Lower leg skin (tissue), 4 donors: ENCODE measurements at regions not wholly inside any gene's neighbourhood (a gene's known extent, or its start where the extent isn't known, plus 50 kb on each side); places are given as distances from the start of the nearest gene placed in this dataset.
"Not testable (repeated sequence)": the region's sequence is repeated elsewhere in the genome, so short reads cannot be mapped to it uniquely, and the experiment has no call there.

Experiments
- DNase-seq, 2 donors: peaks; one replicate each; pipeline ENCODE4 v3.0.0-alpha.2; 2019; ENCODE audit warnings: low spot score in 2 of 2
- H3K4me3 ChIP-seq: fragments of 200-600 bp; sonication (generic); 2 replicates; pipeline ENCODE4 v1.5.1; 2017; ENCODE audit warnings: mild to moderate bottlenecking, low read depth; ENCODE audit not compliant: poor library complexity, severe bottlenecking
- POLR2A ChIP-seq, 2 donors: fragments of 450-650 bp; IDR thresholded peaks; one replicate each; pipeline ENCODE4 v1.6.1; 2016 to 2017; ENCODE audit warnings: antibody characterized with exemption in 2 of 2, mild to moderate bottlenecking in 1 of 2, moderate library complexity in 1 of 2
- WGBS, 2 donors: methylation state at CpG; one replicate each; pipeline ENCODE4 v1.1.5; 2018; 5-methylcytosine and 5-hydroxymethylcytosine counted together
- intact Hi-C: fragments of 100-400 bp; cut with DNase I; formaldehyde crosslinking; loops from one replicate; pipeline ENCODE4 v1.15.0; 2023; ENCODE audit warnings: low total_unique reads
- TF ChIP-seq, protein P1 (sequence below), 3 donors: fragments of 450-650 bp; IDR thresholded peaks; one replicate each; pipeline ENCODE4 v1.5.1; 2016; ENCODE audit warnings: antibody characterized with exemption in 3 of 3, mild to moderate bottlenecking in 3 of 3, moderate library complexity in 2 of 3

DNA sequence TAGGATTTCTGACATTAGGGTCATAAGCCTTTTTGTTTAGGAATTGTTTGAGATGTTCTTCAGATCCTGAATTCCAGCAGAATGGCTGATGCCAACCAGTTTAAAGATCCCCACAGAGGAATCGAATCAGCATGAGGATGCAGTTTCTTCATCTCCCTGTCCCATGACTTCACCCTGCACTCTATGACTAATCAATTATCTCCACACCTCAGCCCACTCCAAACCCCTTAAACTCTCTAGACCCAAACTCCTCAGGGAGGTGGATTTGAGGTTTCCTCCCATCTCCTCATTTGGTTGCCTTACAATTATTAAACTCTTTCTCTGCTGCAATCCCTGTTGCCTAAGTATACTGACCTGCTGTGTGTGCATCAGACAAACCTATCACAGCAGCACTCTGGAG, 86.5 kb upstream of the CRY1 start:
- intact Hi-C loops, result no loop called here
- no peak for DNase-seq
- H3K4me3 ChIP-seq, result no peak overlapping the region
- 50 to 60% methylated on average over 1 of the region's 1 CpG for WGBS, 2 donors
- TF ChIP-seq, protein P1, sequence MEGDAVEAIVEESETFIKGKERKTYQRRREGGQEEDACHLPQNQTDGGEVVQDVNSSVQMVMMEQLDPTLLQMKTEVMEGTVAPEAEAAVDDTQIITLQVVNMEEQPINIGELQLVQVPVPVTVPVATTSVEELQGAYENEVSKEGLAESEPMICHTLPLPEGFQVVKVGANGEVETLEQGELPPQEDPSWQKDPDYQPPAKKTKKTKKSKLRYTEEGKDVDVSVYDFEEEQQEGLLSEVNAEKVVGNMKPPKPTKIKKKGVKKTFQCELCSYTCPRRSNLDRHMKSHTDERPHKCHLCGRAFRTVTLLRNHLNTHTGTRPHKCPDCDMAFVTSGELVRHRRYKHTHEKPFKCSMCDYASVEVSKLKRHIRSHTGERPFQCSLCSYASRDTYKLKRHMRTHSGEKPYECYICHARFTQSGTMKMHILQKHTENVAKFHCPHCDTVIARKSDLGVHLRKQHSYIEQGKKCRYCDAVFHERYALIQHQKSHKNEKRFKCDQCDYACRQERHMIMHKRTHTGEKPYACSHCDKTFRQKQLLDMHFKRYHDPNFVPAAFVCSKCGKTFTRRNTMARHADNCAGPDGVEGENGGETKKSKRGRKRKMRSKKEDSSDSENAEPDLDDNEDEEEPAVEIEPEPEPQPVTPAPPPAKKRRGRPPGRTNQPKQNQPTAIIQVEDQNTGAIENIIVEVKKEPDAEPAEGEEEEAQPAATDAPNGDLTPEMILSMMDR (IDR thresholded peaks at IDR 0.05), result no peak
- no peak for TF ChIP-seq POLR2A (IDR thresholded peaks at IDR 0.05)

DNA sequence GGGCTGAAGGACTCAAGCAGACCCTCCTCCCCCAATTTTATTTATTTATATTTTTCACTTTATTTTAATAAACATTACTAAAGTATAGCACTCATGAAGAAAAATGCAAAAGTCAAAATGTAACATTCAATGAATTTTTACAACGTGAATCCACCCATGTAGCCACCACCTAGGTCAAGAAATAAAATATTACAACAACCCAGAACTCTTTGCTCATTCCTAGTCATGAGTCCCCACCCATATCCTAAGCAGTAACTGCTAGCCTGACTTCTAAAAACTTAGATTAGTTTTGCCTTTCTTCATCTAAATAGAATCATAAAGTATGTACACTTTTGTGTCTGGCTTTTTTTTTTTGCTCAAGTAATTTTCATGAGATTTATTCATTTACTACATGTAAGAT, 86.9 kb upstream of the CRY1 start:
- 57 to 79% methylated on average over 1 of the region's 1 CpG for WGBS, 2 donors
- no peak overlapping the region for H3K4me3 ChIP-seq
- DNase-seq, result no peak
- TF ChIP-seq POLR2A (IDR thresholded peaks at IDR 0.05), result no peak
- intact Hi-C loops, result no loop called here

DNA sequence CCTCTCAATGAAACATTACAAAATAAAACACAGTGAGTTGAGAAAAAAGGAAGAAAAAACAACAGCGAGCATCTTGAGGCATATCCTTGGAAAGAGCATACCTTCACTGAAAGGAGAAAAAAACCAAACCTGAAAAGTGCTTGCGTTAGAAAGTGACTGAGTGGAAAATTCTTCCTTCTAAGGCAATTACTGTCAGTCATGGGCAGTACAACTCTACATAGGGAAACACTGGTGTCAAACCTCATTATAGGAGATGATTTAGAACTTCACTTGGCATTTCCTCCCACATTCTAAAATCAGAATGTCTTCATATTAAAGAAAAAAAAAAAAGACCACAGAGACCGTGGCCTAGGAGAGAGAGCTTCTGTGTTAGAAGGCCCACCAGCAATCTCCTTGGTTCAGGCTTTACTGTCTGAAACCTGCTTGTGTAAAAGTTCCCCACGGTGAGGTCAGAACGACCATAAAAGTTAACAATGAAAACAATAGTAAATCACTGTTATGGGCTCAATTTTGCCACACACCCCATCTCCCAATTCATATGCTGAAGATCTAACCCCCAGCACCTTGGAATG, 91.1 kb upstream of the CRY1 start:
- WGBS, 2 donors, result 44 to 59% methylated on average over 5 of the region's 5 CpGs
- DNase-seq, result no peak
- H3K4me3 ChIP-seq, result no peak overlapping the region
- intact Hi-C loops, result no loop called here
- no peak for TF ChIP-seq POLR2A (IDR thresholded peaks at IDR 0.05)
- TF ChIP-seq, protein P1 (IDR thresholded peaks at IDR 0.05), result no peak

DNA sequence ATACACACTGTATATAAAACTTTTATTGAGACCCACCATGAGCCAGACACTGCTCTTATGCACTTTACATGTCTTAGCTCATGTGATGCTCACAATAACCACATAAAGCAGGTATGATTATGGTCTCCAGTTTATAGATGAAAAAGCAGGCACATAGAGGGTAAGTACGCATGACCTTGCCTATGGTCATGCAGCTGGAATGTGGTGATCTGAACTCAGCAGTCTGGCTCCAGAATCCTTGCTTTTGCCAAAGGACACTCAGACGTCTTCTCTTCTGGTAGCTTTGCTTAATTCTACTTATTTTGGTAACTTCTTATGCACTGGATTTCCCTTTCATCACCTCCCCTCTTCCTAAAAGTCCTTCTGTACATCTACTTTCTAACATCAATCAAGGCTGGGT, 103.3 kb upstream of the CRY1 start:
- WGBS, 2 donors, result 52 to 62% methylated on average over 2 of the region's 2 CpGs
- intact Hi-C loops, result no loop called here

DNA sequence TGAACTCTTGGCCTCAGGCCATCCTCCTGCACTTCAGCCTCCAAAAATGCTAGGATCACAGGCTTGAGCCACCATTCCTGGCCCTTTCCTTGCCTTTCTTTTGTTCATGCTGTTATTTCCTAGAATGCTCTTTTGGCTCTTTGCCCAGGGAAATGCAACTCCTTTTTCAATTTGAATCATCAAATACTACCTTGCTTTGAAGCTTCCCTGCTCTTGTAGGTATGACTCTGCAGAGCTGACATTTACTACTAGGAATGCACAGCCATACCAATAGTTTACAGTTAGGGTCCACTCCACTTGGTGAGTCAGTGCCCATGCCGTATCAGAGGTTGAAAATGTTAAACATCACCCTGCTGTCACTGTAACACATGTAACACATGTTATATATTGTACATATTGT, 107.0 kb upstream of the CRY1 start:
- intact Hi-C loops, result no loop called here
- TF ChIP-seq POLR2A (IDR thresholded peaks at IDR 0.05), result no peak
- TF ChIP-seq, protein P1 (IDR thresholded peaks at IDR 0.05), result no peak
- no peak overlapping the region for H3K4me3 ChIP-seq
- DNase-seq, result no peak
- WGBS, 2 donors, result 64 to 71% methylated on average over 1 of the region's 1 CpG

More for the DNA sequence above, 103.3 kb upstream of the CRY1 start:
- TF ChIP-seq, protein P1 (IDR thresholded peaks at IDR 0.05), result no peak
- no peak for TF ChIP-seq POLR2A (IDR thresholded peaks at IDR 0.05)
- DNase-seq, result no peak
- no peak overlapping the region for H3K4me3 ChIP-seq

DNA sequence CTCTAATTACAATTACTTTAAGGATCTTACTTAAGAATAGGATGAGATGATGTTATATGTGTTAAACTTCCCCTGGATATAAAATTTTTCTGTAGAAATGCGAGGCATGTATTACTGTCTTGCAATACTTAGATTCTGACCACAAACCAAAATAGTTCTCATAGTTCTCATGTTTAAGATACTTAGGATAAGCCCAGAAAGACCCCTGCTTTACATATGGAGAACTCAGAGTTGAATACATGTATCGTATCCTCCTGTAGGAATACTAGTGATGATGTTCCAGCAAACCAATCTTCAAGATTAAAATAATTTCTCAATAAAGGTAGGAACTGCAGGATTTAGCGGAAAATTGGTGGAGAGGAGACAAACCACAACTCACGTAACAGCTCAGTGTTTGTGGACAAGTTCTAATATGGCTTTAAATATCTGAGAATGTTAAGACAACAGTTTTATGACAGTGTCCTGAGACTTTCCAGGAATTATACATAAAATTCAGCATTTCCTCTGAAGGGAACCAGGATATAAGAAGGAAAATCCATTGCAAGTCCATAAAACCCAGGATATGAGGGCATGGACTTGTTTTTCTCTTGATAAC, 114.7 kb upstream of the CRY1 start:
- TF ChIP-seq, protein P1 (IDR thresholded peaks at IDR 0.05), result no peak
- TF ChIP-seq POLR2A (IDR thresholded peaks at IDR 0.05), result no peak
- no peak for DNase-seq
- H3K4me3 ChIP-seq, result no peak overlapping the region
- intact Hi-C loops, result no loop called here
- 77 to 80% methylated on average over 4 of the region's 4 CpGs for WGBS, 2 donors

DNA sequence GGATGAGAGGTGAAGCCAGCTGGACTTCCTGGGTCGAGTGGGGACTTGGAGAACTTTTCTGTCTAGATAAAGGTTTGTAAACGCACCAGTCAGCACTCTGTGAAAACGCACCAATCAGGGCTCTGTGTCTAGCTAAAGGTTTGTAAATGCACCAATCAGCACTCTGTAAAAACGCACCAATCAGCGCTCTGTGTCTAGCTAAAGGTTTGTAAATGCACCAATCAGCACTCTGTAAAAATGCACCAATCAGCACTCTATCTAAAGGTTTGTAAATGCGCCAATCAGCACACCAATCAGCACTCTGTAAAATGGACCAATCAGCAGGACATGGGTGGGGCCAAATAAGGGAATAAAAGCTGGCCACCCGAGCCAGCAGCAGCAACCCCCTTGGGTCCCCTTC, 116.4 kb upstream of the CRY1 start:
- H3K4me3 ChIP-seq, intact Hi-C loops, DNase-seq: not testable (repeated sequence)
- 89 to 90% methylated on average over 7 of the region's 7 CpGs for WGBS, 2 donors

DNA sequence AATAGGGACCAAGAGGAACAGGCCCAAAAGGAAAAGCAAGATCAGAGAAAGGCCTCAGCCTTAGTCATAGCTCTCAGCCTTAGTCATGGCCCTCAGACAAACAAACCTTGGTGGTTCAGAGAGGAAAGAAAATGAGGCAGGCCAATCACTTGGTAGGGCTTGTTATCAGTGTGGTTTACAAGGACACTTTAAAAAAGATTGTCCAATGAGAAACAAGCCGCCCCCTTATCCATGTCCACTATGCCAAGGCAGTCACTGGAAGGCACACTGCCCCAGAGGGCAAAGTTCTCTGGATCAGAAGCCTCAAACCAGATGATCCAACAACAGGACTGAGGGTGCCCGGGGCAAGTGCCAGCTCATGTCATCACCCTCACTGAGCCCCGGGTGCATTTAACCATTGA, 121.0 kb upstream of the CRY1 start:
- WGBS, 2 donors, result 47 to 54% methylated on average over 2 to 3 of the region's 3 CpGs
- DNase-seq, intact Hi-C loops, H3K4me3 ChIP-seq: not testable (repeated sequence)

DNA sequence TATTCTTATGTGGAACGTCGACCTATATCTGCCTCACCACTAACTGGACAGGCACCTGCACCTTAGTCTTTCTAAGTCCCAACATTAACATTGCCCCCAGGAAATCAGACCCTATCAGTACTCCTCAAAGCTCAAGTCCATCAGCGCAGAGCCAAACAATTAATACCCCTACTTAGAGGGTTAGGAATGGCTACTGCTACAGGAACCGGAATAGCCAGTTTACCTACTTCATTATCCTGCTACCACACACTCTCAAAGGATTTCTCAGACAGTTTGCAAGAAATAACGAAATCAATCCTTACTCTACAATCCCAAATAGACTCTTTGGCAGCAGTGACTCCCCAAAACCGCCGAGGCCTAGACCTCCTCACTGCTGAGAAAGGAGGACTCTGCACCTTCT, 123.1 kb upstream of the CRY1 start:
- DNase-seq, H3K4me3 ChIP-seq, intact Hi-C loops: not testable (repeated sequence)
- 69 to 71% methylated on average over 7 of the region's 7 CpGs for WGBS, 2 donors
